NCI-H2227 treated with DMSO at 0.1 percent for 48 hours (cell line): ENCODE measurements at regions not wholly inside any gene's neighbourhood (a gene's known extent, or its start where the extent isn't known, plus 50 kb on each side); places are given as distances from the start of the nearest gene placed in this dataset.

Source experiments
- DNase-seq: peaks from one replicate; lab custom pipeline; 2025; lab: John Stamatoyannopoulos, UW

- DNase-seq: peak; percentile 7
These were observed 61.5 kb downstream of the TBXT start for GRCh38 chr6:166106076-166106686.

- no peak for DNase-seq
These were observed 62.1 kb downstream of the TBXT start for GRCh38 chr6:166105341-166106075.

GRCh38 chr6:166104872-166105271 is 62.8 kb downstream of the TBXT start:
- DNase-seq: no peak

- no peak for DNase-seq
These were observed 63.5 kb downstream of the TBXT start for GRCh38 chr6:166104107-166104506.

- DNase-seq: no peak
These were observed 65.7 kb downstream of the TBXT start for GRCh38 chr6:166101819-166102419.

GRCh38 chr6:166097914-166098522 is 69.6 kb downstream of the TBXT start:
- DNase-seq: no peak

GRCh38 chr6:166087852-166088251 is 79.8 kb downstream of the TBXT start:
- DNase-seq: no peak

GRCh38 chr6:166087246-166087645 is 80.4 kb downstream of the TBXT start:
- DNase-seq: no peak

GRCh38 chr6:166085500-166085899 is 82.2 kb downstream of the TBXT start:
- DNase-seq: no peak

GRCh38 chr6:166084951-166085350 is 82.7 kb downstream of the TBXT start:
- DNase-seq: no peak

- no peak for DNase-seq
These were observed 87.8 kb downstream of the TBXT start for GRCh38 chr6:166079841-166080240.

GRCh38 chr6:166078294-166078693 is 89.4 kb downstream of the TBXT start:
- DNase-seq: no peak

- DNase-seq: no peak
These were observed 91.0 kb downstream of the TBXT start for GRCh38 chr6:166076625-166077024.

- DNase-seq: no peak
These were observed 91.7 kb downstream of the TBXT start for GRCh38 chr6:166075925-166076324.

GRCh38 chr6:166075186-166075585 is 92.5 kb downstream of the TBXT start:
- DNase-seq: no peak

- DNase-seq: no peak
These were observed 94.6 kb downstream of the TBXT start for GRCh38 chr6:166073082-166073481.

GRCh38 chr6:166068768-166069167 is 98.9 kb downstream of the TBXT start:
- no peak for DNase-seq

- DNase-seq: no peak
These were observed 109.4 kb downstream of the TBXT start for GRCh38 chr6:166058064-166058739.

- no peak for DNase-seq
These were observed 110.2 kb downstream of the TBXT start for GRCh38 chr6:166057431-166057830.

GRCh38 chr6:166056637-166057036 is 111.0 kb downstream of the TBXT start:
- DNase-seq: no peak

- no peak for DNase-seq
These were observed 111.8 kb downstream of the TBXT start for GRCh38 chr6:166055801-166056200.

GRCh38 chr6:166052837-166053236 is 114.8 kb downstream of the TBXT start:
- DNase-seq: no peak
